Activated T-cell treated with anti-CD3 and anti-CD28 coated beads, Interleukin-2, amount 50 U/mL, for 24 hours (primary cell): ENCODE measurements at regions not wholly inside any gene's neighbourhood (a gene's known extent, or its start where the extent isn't known, plus 50 kb on each side); places are given as distances from the start of the nearest gene placed in this dataset.

Experiments used
- DNase-seq: peaks from one replicate; pipeline ENCODE4 v3.0.0-alpha.2; 2020
- H3K27ac Mint-ChIP-seq: 2 replicates; pipeline ENCODE4 v1.8.0; 2020; ENCODE audit warnings: mild to moderate bottlenecking, mixed read lengths
- H3K27me3 Mint-ChIP-seq: 2 replicates; pipeline ENCODE4 v1.8.0; 2020; ENCODE audit warnings: mixed read lengths
- H3K36me3 Mint-ChIP-seq: 2 replicates; pipeline ENCODE4 v1.8.0; 2020; ENCODE audit warnings: low read depth, mixed read lengths
- H3K4me1 Mint-ChIP-seq: 2 replicates; pipeline ENCODE4 v1.8.0; 2020; ENCODE audit warnings: low read depth, mixed read lengths
- H3K4me3 Mint-ChIP-seq: 2 replicates; pipeline ENCODE4 v1.8.0; 2020; ENCODE audit warnings: mild to moderate bottlenecking, moderate library complexity, mixed read lengths
- H3K9me3 Mint-ChIP-seq: 2 replicates; pipeline ENCODE4 v1.8.0; 2020; ENCODE audit warnings: mixed read lengths

DNA sequence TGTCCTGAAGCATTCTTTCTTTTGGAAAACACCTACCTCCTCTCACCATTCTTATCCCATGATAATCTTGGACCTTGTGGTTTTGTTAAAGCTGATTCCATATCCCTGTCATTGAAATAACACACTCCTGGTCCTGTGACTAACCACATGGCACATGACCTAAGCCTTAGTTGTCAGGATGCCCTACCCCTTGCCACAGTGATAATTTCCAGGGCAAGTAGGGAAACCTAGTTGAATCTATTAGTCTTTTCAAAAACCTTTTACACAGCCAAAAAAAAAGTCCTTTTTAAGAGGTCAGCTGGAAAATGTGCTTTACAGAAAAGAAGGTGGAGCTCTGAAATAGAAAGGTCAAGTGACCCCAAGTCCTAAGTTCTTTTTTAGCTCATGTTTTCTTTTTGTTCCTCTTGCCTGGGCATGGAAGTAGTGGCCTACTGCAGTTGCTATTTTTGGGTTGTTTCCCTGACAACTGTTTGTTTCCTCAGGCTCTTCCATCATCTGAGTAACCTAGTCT, 608.4 kb downstream of the LRFN5 start:
- no peak for DNase-seq
- H3K36me3 Mint-ChIP-seq: no peaks in the 10 kb centered on the region
- no peaks in the 10 kb centered on the region for H3K27me3 Mint-ChIP-seq
- no peaks in the 10 kb centered on the region for H3K4me1 Mint-ChIP-seq
- no peak overlapping the region for H3K27ac Mint-ChIP-seq
- no peaks in the 10 kb centered on the region for H3K9me3 Mint-ChIP-seq
- no peak overlapping the region for H3K4me3 Mint-ChIP-seq

DNA sequence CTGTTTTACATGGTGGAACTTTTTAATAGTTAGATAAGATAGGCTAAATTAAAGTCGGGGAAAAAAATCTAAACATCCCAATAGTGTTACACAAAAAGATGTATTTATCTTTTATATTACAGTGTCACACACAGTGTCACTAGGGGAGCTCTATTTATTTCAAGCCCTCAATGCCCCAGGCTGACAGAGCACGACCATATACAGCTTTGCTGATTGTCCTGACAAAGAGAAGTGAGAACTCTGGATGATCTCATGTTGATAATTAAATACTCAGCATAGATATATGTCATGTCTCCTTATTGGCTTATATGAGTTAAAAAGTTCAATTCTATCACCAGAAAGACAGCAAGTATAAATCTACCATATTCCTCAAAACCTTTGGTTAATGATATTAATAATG, 594.3 kb downstream of the LRFN5 start:
- no peak overlapping the region for H3K4me3 Mint-ChIP-seq
- DNase-seq: no peak
- peaks cover 5% of the 10 kb centered on the region for H3K9me3 Mint-ChIP-seq
- H3K27me3 Mint-ChIP-seq: no peaks in the 10 kb centered on the region
- no peaks in the 10 kb centered on the region for H3K4me1 Mint-ChIP-seq
- no peak overlapping the region for H3K27ac Mint-ChIP-seq
- no peaks in the 10 kb centered on the region for H3K36me3 Mint-ChIP-seq

DNA sequence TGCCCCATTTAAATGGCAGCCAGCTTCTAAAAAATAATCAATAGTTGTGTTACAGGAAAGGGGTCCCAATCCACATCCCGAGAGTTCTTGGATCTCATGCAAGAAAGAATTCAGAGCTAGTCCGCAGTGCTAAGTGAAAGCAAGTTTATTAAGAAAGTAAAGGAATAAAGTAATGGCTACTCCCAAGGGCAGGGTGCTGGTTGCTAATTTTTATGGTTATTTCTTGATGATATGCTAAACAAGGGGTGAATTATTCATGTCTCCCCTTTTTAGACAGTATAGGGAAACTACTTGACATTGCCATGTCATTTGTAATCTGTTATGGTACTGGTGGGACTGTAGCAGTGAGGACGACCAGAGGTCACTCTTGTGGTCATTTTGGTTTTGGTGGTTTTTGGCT, 591.3 kb downstream of the LRFN5 start:
- H3K36me3 Mint-ChIP-seq: no peaks in the 10 kb centered on the region

DNA sequence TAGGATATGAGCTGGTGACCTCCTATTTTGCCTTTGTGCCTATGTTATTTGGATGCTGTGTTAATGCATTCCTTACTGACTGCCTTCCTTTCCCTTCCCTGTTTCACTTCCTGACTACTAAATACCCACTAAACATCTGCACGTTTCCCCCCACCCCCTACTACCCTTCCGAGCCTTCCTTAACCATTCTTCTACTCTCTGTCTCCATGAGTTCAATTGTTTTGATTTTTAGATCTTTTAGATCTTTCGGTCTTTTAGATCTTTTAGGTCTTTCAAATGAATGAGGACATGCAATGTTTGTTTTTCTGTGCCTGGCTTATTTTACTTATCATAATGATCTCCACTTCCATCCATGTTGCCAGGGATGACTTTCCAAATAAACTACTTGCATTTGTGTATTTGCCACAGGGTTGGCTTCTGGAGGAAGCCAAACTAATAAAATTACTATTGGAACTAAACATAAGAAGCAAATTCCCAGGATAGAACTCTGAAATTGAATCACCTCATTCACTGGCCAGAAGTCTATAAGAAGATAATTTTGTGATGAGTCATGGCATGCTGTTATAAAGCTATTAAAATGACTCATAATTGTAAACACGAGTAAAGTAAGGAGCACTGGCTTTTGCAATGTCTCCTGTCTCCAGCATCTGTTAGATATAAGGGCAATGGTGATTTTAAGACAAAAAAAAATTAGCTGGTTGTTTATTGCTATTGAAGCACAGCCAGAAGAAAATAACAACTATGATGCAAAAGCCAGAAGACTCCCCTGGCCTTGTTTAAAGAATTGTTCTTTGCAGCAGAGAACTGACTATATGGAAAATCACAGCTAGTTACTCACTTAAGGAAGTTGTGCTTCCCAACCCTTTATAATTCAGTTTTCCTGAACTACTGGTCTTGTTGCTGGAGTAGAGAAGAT, 586.3 kb downstream of the LRFN5 start:
- Mint-ChIP-seq H3K27ac (no peak overlapping the region), H3K4me3 (no peak overlapping the region), H3K27me3 (no peaks in the 10 kb centered on the region), H3K4me1 (no peaks in the 10 kb centered on the region), H3K9me3 (peaks cover 10% of the 10 kb centered on the region), H3K36me3 (no peaks in the 10 kb centered on the region)
- DNase-seq: no peak

More for the DNA sequence above, 591.3 kb downstream of the LRFN5 start:
- no peaks in the 10 kb centered on the region for H3K27me3 Mint-ChIP-seq
- no peaks in the 10 kb centered on the region for H3K4me1 Mint-ChIP-seq
- H3K27ac Mint-ChIP-seq: no peak overlapping the region
- peaks cover 2% of the 10 kb centered on the region for H3K9me3 Mint-ChIP-seq
- no peak overlapping the region for H3K4me3 Mint-ChIP-seq
- no peak for DNase-seq

DNA sequence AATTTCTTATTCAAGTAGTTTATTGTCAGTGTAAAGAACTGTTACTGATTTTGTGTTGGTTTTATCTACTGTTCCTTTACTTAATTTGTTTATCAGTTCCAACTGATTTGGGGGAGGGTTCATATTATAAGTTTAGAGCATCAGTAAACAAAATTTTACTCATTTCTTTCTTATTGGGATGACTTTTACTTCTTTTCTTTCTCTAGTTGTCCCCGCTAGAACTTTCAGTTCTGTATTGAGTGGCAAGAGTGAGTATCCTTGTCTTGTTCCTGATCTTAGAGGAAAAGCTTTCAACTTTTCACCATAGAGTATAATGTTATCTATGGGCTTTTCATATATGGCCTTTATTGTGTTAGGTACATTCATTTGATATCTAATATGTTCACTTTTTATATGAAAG, 584.1 kb downstream of the LRFN5 start:
- Mint-ChIP-seq H3K9me3 (peaks cover 10% of the 10 kb centered on the region), H3K4me3 (no peak overlapping the region), H3K4me1 (no peaks in the 10 kb centered on the region), H3K36me3 (no peaks in the 10 kb centered on the region), H3K27ac (no peak overlapping the region), H3K27me3 (no peaks in the 10 kb centered on the region)
- DNase-seq: no peak

DNA sequence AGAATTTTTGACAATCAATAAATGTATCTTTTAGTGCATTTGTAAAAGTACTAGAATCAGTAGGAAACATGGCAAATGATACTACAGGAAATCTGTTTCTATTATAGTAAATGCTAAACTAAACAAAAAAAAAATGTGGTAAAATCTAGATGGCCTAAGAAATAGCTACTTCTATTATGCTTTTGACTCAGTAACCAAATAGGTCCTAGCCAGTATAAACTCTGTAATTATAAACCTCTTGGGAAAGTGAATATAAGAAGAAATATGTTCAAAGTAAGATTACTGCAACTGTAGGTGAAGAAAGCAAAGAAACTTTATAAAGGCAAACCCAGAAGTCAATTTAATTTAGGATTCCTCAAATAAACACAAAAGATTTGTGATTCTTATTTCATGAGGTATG, 581.2 kb downstream of the LRFN5 start:
- Mint-ChIP-seq H3K27me3 (no peaks in the 10 kb centered on the region), H3K36me3 (no peaks in the 10 kb centered on the region), H3K4me3 (no peak overlapping the region), H3K9me3 (peaks cover 11% of the 10 kb centered on the region), H3K27ac (no peak overlapping the region), H3K4me1 (no peaks in the 10 kb centered on the region)
- DNase-seq: no peak

DNA sequence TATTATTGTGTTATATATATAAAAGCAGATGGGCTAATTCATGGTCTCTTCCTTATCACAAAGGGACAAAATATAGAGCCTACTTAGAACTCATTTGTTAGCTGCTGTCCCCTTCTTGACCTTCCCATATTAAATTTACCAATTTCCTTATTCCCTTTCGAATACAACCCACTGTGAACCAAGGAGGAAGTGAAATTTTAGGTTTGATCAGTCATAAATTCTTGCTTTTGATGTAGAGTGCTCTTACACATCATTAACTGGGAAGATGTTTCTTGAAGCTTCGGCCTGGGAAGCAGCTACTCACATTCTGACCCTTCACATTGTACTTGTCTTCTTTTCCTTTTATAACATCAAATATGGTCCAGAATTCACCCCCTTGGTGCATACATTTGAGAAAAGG, 579.0 kb downstream of the LRFN5 start:
- Mint-ChIP-seq H3K9me3 (peaks cover 13% of the 10 kb centered on the region), H3K36me3 (no peaks in the 10 kb centered on the region), H3K27ac (no peak overlapping the region), H3K27me3 (no peaks in the 10 kb centered on the region), H3K4me3 (no peak overlapping the region), H3K4me1 (no peaks in the 10 kb centered on the region)
- DNase-seq: no peak

DNA sequence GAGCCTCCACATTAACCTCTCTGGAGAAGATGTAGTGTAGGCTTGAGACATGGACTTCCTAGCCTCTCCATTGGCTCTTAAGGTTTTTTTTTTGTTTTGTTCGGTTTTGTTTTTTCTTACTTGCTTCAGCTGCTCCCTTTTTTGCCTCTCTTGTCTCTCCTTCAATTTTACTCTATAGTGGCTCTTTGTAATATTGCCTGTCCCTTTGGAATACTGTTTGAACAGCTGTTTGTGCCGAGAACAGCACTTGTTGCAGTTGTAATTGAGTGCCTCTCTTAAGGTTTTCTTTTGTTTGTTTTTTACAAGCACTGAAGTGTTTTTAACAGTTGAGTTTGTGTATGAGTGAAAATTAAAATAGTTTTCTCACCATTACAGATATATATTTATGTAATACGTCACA, 567.7 kb downstream of the LRFN5 start:
- Mint-ChIP-seq H3K4me3 (no peak overlapping the region), H3K4me1 (no peaks in the 10 kb centered on the region), H3K9me3 (peaks cover 5% of the 10 kb centered on the region), H3K27ac (no peak overlapping the region), H3K36me3 (no peaks in the 10 kb centered on the region), H3K27me3 (no peaks in the 10 kb centered on the region)
- no peak for DNase-seq

DNA sequence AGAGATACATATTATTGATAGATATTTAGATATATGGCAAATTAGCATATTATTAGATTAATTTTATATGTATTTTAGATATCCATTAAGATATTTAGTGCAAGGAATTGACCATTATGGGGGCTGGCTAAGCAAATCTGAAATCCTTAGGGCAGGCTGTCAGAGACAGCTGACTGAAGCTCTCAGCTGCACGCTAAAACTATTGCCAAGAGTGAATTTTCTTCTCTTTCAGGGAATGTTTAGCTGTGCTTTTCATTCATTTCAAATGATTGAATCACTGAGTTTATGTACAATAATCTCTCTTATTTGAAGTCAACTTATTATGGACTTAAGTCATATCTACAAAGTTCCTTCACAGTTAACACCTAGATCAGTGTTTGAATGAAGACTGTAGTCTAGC, 566.5 kb downstream of the LRFN5 start:
- H3K9me3 Mint-ChIP-seq: peaks cover 11% of the 10 kb centered on the region

DNA sequence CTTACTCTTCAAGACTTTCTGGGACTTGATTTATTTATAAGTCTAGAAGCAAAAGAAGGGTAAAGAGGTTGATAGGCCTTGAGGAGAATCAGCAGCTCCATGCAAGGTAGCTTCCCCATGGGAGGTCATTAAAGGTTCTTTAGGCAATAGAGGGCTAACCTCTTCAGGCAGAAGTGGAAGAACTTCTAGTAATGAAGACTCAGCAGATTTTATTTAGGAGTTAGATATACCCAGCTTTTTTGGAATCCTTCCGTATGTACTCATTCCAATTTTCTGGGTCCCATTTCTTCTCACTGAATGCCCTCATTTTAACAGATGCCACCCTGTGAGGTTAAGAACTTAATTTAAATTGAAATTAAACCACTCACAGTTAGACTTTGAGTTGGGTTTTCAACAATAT, 565.6 kb downstream of the LRFN5 start:
- peaks cover 13% of the 10 kb centered on the region for H3K9me3 Mint-ChIP-seq
- no peaks in the 10 kb centered on the region for H3K36me3 Mint-ChIP-seq
- H3K27me3 Mint-ChIP-seq: no peaks in the 10 kb centered on the region
- no peak overlapping the region for H3K4me3 Mint-ChIP-seq
- H3K4me1 Mint-ChIP-seq: no peaks in the 10 kb centered on the region
- DNase-seq: no peak
- no peak overlapping the region for H3K27ac Mint-ChIP-seq

More for the DNA sequence above, 566.5 kb downstream of the LRFN5 start:
- H3K4me3 Mint-ChIP-seq: no peak overlapping the region
- no peak for DNase-seq
- no peaks in the 10 kb centered on the region for H3K4me1 Mint-ChIP-seq
- no peaks in the 10 kb centered on the region for H3K36me3 Mint-ChIP-seq
- no peak overlapping the region for H3K27ac Mint-ChIP-seq
- no peaks in the 10 kb centered on the region for H3K27me3 Mint-ChIP-seq

DNA sequence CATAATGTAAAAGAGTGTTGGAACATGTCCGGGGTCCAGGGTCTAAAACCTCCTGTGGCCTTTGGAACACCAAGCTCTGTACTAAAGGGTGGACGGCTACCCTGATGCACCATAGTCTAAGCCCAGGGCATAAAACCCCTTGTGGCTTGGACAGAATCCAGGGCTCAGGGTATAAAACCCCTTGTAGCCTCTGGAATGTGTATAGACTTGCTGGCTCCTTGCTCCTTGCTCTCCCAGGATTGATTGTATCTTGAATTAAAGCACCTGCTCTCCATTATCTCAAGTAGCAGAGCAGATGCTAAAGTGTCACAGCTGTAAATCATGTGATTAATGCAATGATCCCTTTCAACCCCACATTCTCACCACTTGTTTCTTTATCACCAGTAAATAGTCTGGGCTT, 556.5 kb downstream of the LRFN5 start:
- Mint-ChIP-seq H3K27me3 (no peaks in the 10 kb centered on the region), H3K9me3 (peaks cover 16% of the 10 kb centered on the region), H3K36me3 (no peaks in the 10 kb centered on the region), H3K4me1 (no peaks in the 10 kb centered on the region), H3K27ac (no peak overlapping the region), H3K4me3 (no peak overlapping the region)
- no peak for DNase-seq

DNA sequence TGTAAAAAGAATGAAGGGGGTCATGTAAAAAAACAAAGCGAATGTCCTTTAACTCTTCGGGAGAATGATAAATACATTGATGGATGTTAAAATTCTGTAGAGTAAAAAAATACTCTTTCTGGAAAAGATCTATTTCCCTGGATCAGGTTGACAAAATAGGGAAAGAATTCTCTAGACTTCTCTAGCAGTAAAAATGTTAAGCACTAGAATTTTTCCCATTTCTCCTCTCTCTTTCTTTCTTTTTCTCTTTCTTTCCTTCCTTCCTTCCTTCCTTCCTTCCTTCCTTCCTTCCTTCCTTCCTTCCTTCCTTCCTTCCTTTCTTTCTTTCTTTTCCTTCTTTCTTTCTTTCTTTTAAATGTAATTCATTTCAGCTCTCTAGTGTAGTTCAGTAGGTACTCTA, 552.5 kb downstream of the LRFN5 start:
- H3K27ac Mint-ChIP-seq: no peak overlapping the region
- no peak overlapping the region for H3K4me3 Mint-ChIP-seq
- H3K36me3 Mint-ChIP-seq: no peaks in the 10 kb centered on the region
- H3K9me3 Mint-ChIP-seq: peaks cover 7% of the 10 kb centered on the region
- DNase-seq: no peak
- H3K27me3 Mint-ChIP-seq: no peaks in the 10 kb centered on the region
- no peaks in the 10 kb centered on the region for H3K4me1 Mint-ChIP-seq

DNA sequence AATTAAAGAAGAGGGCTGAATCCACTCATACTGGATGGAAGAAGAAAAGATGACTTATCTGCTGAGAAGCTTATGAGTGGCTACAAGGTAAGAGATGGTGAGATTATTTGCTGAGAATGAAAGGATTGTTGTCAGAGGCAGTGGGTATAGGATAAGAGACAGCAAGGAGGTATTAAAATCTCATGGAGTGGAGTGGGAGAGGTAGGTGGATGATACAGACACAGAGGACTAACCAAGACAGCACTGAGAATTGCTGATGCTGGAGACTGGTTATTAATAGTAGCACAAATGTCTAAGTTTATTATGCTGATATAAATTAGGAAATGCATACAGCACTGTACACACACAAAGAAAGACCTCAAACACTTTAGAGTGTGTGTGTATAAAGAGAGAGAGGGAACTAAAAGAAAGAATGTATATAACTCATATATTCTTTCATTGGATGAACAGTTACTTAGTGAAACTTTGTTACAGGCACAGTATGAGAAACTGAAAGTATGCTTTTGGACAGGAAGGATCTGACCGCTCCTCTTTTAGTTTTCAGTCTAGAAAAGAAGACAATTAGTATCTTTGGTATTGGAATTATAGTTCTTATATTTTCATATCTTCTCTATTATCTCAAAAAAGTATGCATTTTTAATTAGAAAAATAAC, 543.1 kb downstream of the LRFN5 start:
- Mint-ChIP-seq H3K4me1 (no peaks in the 10 kb centered on the region), H3K4me3 (no peak overlapping the region), H3K36me3 (no peaks in the 10 kb centered on the region), H3K27me3 (no peaks in the 10 kb centered on the region), H3K9me3 (peaks cover 10% of the 10 kb centered on the region), H3K27ac (no peak overlapping the region)
- no peak for DNase-seq

DNA sequence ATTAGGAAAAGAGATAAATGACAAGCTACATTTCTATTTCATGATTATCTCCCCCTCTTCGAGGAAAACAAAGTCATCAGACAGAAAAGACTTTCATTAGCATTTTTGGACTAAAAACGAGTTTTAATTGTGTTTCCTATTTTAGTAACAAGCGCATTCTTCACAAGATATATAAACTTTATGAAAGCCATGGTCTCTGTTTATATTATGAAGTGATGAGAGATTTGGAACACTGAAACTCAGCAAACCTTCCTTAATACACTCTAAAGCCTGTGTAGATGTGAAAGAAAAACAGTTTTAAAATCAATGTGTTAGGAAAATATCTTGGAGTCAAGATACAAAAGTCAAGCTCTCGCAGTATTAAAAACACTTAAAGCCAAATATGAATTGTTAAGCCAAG, 539.1 kb downstream of the LRFN5 start:
- no peak for DNase-seq
- Mint-ChIP-seq H3K27me3 (no peaks in the 10 kb centered on the region), H3K36me3 (no peaks in the 10 kb centered on the region), H3K4me1 (no peaks in the 10 kb centered on the region), H3K4me3 (no peak overlapping the region), H3K9me3 (peaks cover 7% of the 10 kb centered on the region), H3K27ac (no peak overlapping the region)

DNA sequence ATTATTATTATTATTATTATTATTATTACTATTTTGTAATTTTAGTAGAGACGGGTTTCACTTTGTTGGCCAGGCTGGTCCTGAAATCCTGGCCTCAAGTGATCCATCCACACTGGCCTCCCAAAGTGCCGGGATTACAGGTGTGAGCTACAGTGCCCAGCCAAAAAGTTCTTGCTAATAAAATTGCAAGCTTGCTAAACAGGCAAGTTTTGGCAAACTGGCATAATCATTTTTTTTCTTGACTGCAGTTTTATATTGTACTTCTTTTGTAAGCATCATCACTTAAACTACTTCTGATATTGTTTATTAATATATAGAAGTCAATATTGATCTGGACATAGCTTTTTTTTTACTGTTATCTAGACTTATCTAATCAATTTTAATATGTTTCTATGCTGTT, 536.4 kb downstream of the LRFN5 start:
- no peak overlapping the region for H3K27ac Mint-ChIP-seq
- H3K4me1 Mint-ChIP-seq: no peaks in the 10 kb centered on the region
- no peak overlapping the region for H3K4me3 Mint-ChIP-seq

More for the DNA sequence above, 536.4 kb downstream of the LRFN5 start:
- Mint-ChIP-seq H3K27me3 (no peaks in the 10 kb centered on the region), H3K36me3 (no peaks in the 10 kb centered on the region), H3K9me3 (peaks cover 4% of the 10 kb centered on the region)
- DNase-seq: no peak
